Duodenal mucosa (tissue), 2 donors: ENCODE measurements at regions not wholly inside any gene's neighbourhood (a gene's known extent, or its start where the extent isn't known, plus 50 kb on each side); places are given as distances from the start of the nearest gene placed in this dataset.

ENCODE experiments used
- H3K27ac ChIP-seq: one replicate; pipeline ENCODE4 v1.7.0; 2013; ENCODE audit warnings: low read depth, low read length
- H3K27me3 ChIP-seq, 2 donors: one replicate each; pipeline ENCODE4 v1.7.0; 2013; ENCODE audit warnings: low read length in 2 of 2, control low read depth in 1 of 2; ENCODE audit not compliant: insufficient read depth in 2 of 2, control insufficient read depth in 1 of 2
- H3K36me3 ChIP-seq, 2 donors: one replicate each; pipeline ENCODE4 v1.7.0; 2013; ENCODE audit warnings: low read length in 2 of 2, control low read depth in 1 of 2; ENCODE audit not compliant: insufficient read depth in 2 of 2, control insufficient read depth in 1 of 2
- H3K4me1 ChIP-seq, 2 donors: one replicate each; pipeline ENCODE4 v1.7.0; 2013; ENCODE audit warnings: low read length in 2 of 2, control low read depth in 1 of 2; ENCODE audit not compliant: insufficient read depth in 2 of 2, control insufficient read depth in 1 of 2
- H3K4me3 ChIP-seq, 2 donors: one replicate each; pipeline ENCODE4 v1.7.0; 2013; ENCODE audit warnings: low read length in 2 of 2, low read depth in 1 of 2
- H3K9ac ChIP-seq, 2 donors: one replicate each; pipeline ENCODE4 v1.7.0; 2013; ENCODE audit warnings: low read length in 2 of 2, low read depth in 1 of 2
- H3K9me3 ChIP-seq, 2 donors: one replicate each; pipeline ENCODE4 v1.7.0; 2013; ENCODE audit warnings: low read length in 2 of 2, control low read depth in 1 of 2; ENCODE audit not compliant: control insufficient read depth in 1 of 2

DNA sequence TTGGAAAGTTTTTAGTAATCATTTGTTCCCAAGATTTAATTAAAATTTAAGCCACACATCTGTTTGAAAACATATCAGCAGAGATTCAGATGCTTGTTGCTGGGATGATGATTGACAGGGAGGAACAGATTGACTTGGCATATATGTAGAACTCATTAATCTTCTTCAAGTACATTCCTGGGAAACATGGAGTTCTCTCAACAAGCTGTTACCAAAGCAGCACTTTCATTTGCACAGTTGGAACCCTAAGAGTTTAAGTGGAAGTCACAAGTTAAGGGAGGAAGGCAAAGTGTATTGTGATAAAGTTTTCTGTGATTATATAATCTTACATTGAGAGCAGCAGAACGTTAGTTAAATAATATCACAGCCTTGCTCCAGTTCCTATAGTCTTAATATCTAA, 485.4 kb upstream of the CELF2 start:
- no peaks in the 10 kb centered on the region for H3K27me3 ChIP-seq
- no peaks in the 10 kb centered on the region for H3K4me1 ChIP-seq
- H3K36me3 ChIP-seq, result no peaks in the 10 kb centered on the region
- H3K4me3 ChIP-seq, result no peak overlapping the region
- no peaks in the 10 kb centered on the region for H3K9me3 ChIP-seq
- no peak overlapping the region for H3K9ac ChIP-seq
- H3K27ac ChIP-seq, result no peak overlapping the region

GRCh38 chr10:10532826-10533225, 484.8 kb upstream of the CELF2 start:
- Histone ChIP-seq H3K27ac (no peak overlapping the region), H3K4me1 (no peaks in the 10 kb centered on the region), H3K9ac (no peak overlapping the region), H3K36me3 (no peaks in the 10 kb centered on the region), H3K9me3 (no peaks in the 10 kb centered on the region), H3K4me3 (no peak overlapping the region), H3K27me3 (no peaks in the 10 kb centered on the region)

- Histone ChIP-seq H3K27me3 (no peaks in the 10 kb centered on the region), H3K9me3 (no peaks in the 10 kb centered on the region), H3K27ac (no peak overlapping the region), H3K4me1 (no peaks in the 10 kb centered on the region), H3K4me3 (no peak overlapping the region), H3K36me3 (no peaks in the 10 kb centered on the region), H3K9ac (no peak overlapping the region)
These were observed 484.2 kb upstream of the CELF2 start for GRCh38 chr10:10533437-10533836.

- no peaks in the 10 kb centered on the region for H3K36me3 ChIP-seq
These were observed 479.3 kb upstream of the CELF2 start for GRCh38 chr10:10538326-10538725.

GRCh38 chr10:10540398-10540797, 477.3 kb upstream of the CELF2 start:
- Histone ChIP-seq H3K9ac (no peak overlapping the region), H3K27ac (no peak overlapping the region), H3K36me3 (no peaks in the 10 kb centered on the region), H3K4me1 (no peaks in the 10 kb centered on the region), H3K4me3 (no peak overlapping the region), H3K9me3 (no peaks in the 10 kb centered on the region), H3K27me3 (no peaks in the 10 kb centered on the region)

More at GRCh38 chr10:10538326-10538725, 479.3 kb upstream of the CELF2 start:
- no peak overlapping the region for H3K27ac ChIP-seq
- no peaks in the 10 kb centered on the region for H3K27me3 ChIP-seq
- H3K4me1 ChIP-seq, result no peaks in the 10 kb centered on the region
- no peak overlapping the region for H3K9ac ChIP-seq
- no peaks in the 10 kb centered on the region for H3K9me3 ChIP-seq
- H3K4me3 ChIP-seq, result no peak overlapping the region

- H3K4me3 ChIP-seq, result no peak overlapping the region
- H3K9me3 ChIP-seq, result no peaks in the 10 kb centered on the region
- H3K4me1 ChIP-seq, result no peaks in the 10 kb centered on the region
- no peaks in the 10 kb centered on the region for H3K27me3 ChIP-seq
- H3K36me3 ChIP-seq, result no peaks in the 10 kb centered on the region
- H3K9ac ChIP-seq, result no peak overlapping the region
- no peak overlapping the region for H3K27ac ChIP-seq
These were observed 475.2 kb upstream of the CELF2 start for GRCh38 chr10:10542477-10542876.

GRCh38 chr10:10544890-10545289, 472.8 kb upstream of the CELF2 start:
- H3K27ac ChIP-seq, result no peak overlapping the region
- H3K27me3 ChIP-seq, result no peaks in the 10 kb centered on the region

GRCh38 chr10:10545771-10546170, 471.9 kb upstream of the CELF2 start:
- no peaks in the 10 kb centered on the region for H3K27me3 ChIP-seq
- no peak overlapping the region for H3K9ac ChIP-seq
- H3K4me3 ChIP-seq, result no peak overlapping the region
- no peaks in the 10 kb centered on the region for H3K4me1 ChIP-seq
- H3K36me3 ChIP-seq, result no peaks in the 10 kb centered on the region
- no peaks in the 10 kb centered on the region for H3K9me3 ChIP-seq
- no peak overlapping the region for H3K27ac ChIP-seq

More at GRCh38 chr10:10544890-10545289, 472.8 kb upstream of the CELF2 start:
- Histone ChIP-seq H3K4me3 (no peak overlapping the region), H3K9me3 (no peaks in the 10 kb centered on the region), H3K9ac (no peak overlapping the region), H3K36me3 (no peaks in the 10 kb centered on the region), H3K4me1 (no peaks in the 10 kb centered on the region)

GRCh38 chr10:10551596-10552301, 465.9 kb upstream of the CELF2 start:
- no peaks in the 10 kb centered on the region for H3K36me3 ChIP-seq
- no peaks in the 10 kb centered on the region for H3K27me3 ChIP-seq
- H3K9me3 ChIP-seq, result no peaks in the 10 kb centered on the region
- no peak overlapping the region for H3K27ac ChIP-seq
- H3K4me3 ChIP-seq, result no peak overlapping the region
- H3K9ac ChIP-seq, result no peak overlapping the region
- no peaks in the 10 kb centered on the region for H3K4me1 ChIP-seq

DNA sequence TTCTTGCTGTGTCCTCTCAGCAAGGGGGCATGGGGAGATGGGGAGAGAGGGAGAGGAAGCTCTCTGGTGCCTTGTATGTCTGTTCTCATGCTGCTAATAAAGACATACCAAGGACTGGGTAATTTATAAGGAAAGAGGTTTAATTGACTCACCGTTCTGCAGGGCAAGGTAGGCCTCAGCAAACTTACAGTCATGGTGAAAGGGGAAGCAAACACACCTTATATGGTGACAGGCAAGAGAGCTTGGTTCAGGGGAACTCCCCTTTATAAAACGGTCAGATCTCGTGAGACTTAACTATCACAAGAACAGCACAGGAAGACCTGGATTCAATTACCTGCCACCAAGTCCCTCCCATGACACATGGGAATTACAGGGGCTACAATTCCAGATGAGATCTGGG, 464.7 kb upstream of the CELF2 start:
- Histone ChIP-seq H3K4me1 (no peaks in the 10 kb centered on the region), H3K27ac (no peak overlapping the region), H3K27me3 (no peaks in the 10 kb centered on the region), H3K9me3 (no peaks in the 10 kb centered on the region), H3K4me3 (no peak overlapping the region), H3K9ac (no peak overlapping the region), H3K36me3 (no peaks in the 10 kb centered on the region)
